Panc1 (cell line): ENCODE measurements at regions not wholly inside any gene's neighbourhood (a gene's known extent, or its start where the extent isn't known, plus 50 kb on each side); places are given as distances from the start of the nearest gene placed in this dataset.

ENCODE experiments used
- CTCF ChIP-seq: fragments of 450-650 bp; IDR thresholded peaks from 2 replicates; pipeline ENCODE4 v1.5.1; 2017; ENCODE audit warnings: mild to moderate bottlenecking
- POLR2AphosphoS5 ChIP-seq: IDR thresholded peaks from 2 replicates; pipeline ENCODE4 v1.6.1; 2012; ENCODE audit warnings: mild to moderate bottlenecking, low read depth, low read length, moderate library complexity
- SIN3A ChIP-seq: IDR thresholded peaks from 2 replicates; pipeline ENCODE4 v1.6.1; 2012; ENCODE audit warnings: low read depth, mild to moderate bottlenecking, low read length, moderate library complexity, borderline replicate concordance; ENCODE audit not compliant: insufficient read depth

DNA sequence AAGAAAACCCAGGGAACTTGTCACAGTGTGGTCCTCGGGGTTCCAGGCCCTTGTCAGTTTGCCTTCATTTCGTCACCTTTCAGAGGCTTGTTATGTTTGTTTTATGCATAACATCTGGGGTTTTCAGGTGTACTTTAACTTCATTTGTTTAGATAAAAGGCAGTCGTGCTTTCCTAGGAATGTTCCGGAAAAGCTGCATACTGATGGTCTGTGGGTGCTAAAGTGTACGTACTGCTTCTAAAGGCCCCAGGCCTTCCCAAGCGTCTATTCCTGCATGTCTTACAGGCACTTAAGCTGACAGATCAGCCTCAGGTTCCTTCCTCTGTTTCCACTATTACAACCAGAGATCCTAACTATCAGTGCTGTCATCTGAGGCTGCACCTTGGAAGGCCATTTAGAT lies 95.6 kb upstream of the ANKH start:
- TF ChIP-seq SIN3A (no peak), CTCF (no peak), POLR2AphosphoS5 (no peak)
